ENCODE measurements at regions not wholly inside any gene's neighbourhood (a gene's known extent, or its start where the extent isn't known, plus 50 kb on each side); places are given as distances from the start of the nearest gene placed in this dataset.

DNA sequence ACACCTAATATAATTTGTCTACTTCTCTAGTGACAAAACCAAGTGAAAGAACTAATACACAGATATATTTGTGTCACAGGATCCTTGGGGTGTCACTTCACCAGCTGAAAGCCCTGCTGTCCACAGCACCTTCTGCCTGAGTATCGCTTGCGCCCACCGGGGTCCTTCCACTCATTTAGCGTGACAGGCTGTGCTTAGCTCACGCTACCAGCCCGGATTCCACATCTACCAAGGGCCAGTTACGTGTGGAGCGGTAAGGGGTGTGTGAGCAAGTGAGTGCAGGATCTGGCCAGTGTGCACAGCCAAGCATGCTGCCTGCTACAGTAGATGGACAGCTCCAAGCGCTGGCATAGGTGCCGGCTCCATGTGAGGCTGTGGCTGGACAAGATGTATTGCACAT is 810.9 kb downstream of the NSUN3 start:
- Histone ChIP-seq H3K9me3 (ENCODE audit: control insufficient read depth in 1 of 2, low read length in 2 of 2) (no peaks in the 10 kb centered on the region), H3K4me1 (ENCODE audit: control insufficient read depth in 1 of 2, insufficient read depth in 2 of 2, low read length in 2 of 2) (no peaks in the 10 kb centered on the region), H3K4me3 (ENCODE audit: low read depth in 1 of 2, low read length in 2 of 2) (no peak overlapping the region), H3K27me3 (ENCODE audit: low read depth, low read length) (no peaks in the 10 kb centered on the region), H3K27ac (ENCODE audit: low read length) (no peak overlapping the region), H3K36me3 (ENCODE audit: control insufficient read depth in 1 of 2, insufficient read depth in 2 of 2, low read length in 2 of 2) (no peaks in the 10 kb centered on the region)

DNA sequence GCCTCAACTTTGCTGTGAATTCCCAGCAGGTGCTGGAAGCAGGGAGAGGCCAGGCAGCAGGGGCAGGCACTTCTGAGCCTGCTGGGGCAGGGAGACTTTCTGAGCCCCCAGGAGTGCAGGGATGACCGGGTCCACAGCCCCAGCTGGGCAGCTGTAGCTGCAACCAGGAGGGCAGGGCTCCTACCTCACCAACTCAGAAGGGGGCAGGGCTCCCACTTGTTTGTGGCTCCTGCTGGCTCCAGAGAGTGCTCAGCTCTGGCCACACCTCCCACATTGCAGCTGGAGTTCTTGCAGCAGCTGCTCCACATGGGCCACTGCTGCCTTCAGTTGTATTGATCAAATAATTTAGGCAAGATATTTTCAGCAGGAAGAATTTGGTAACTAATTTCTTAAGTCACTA is 812.3 kb downstream of the NSUN3 start:
- H3K27me3 ChIP-seq (ENCODE audit: low read depth, low read length) = no peaks in the 10 kb centered on the region
- no peak overlapping the region for H3K27ac ChIP-seq (ENCODE audit: low read length)

DNA sequence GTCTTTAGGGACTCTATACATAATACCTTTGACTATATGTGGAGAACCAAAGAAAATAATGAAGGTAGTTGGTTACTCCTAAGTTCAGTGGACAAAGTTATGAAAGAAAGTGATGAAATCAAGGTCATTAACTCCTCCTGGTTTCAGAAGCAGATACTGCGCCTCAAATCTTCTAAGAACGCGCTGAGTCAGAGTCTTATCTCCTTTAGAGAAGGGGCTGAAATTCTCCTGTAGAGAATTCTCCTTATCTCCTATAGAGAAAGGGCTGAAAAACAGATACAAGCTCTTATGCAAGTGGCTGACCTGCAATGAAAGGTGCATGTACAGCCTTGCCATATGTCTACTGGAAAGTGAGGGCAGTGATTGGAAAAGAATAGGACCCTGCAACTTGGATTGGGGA is 824.2 kb downstream of the NSUN3 start:
- no peaks in the 10 kb centered on the region for H3K36me3 ChIP-seq (ENCODE audit: control insufficient read depth in 1 of 2, insufficient read depth in 2 of 2, low read length in 2 of 2)
- H3K4me3 ChIP-seq (ENCODE audit: low read depth in 1 of 2, low read length in 2 of 2) = no peak overlapping the region
- no peaks in the 10 kb centered on the region for H3K4me1 ChIP-seq (ENCODE audit: control insufficient read depth in 1 of 2, insufficient read depth in 2 of 2, low read length in 2 of 2)
- H3K27ac ChIP-seq (ENCODE audit: low read length) = no peak overlapping the region
- no peaks in the 10 kb centered on the region for H3K27me3 ChIP-seq (ENCODE audit: low read depth, low read length)
- H3K9me3 ChIP-seq (ENCODE audit: control insufficient read depth in 1 of 2, low read length in 2 of 2) = no peaks in the 10 kb centered on the region

More for the DNA sequence above, 812.3 kb downstream of the NSUN3 start:
- Histone ChIP-seq H3K36me3 (ENCODE audit: control insufficient read depth in 1 of 2, insufficient read depth in 2 of 2, low read length in 2 of 2) (no peaks in the 10 kb centered on the region), H3K4me1 (ENCODE audit: control insufficient read depth in 1 of 2, insufficient read depth in 2 of 2, low read length in 2 of 2) (no peaks in the 10 kb centered on the region), H3K9me3 (ENCODE audit: control insufficient read depth in 1 of 2, low read length in 2 of 2) (no peaks in the 10 kb centered on the region), H3K4me3 (ENCODE audit: low read depth in 1 of 2, low read length in 2 of 2) (no peak overlapping the region)

DNA sequence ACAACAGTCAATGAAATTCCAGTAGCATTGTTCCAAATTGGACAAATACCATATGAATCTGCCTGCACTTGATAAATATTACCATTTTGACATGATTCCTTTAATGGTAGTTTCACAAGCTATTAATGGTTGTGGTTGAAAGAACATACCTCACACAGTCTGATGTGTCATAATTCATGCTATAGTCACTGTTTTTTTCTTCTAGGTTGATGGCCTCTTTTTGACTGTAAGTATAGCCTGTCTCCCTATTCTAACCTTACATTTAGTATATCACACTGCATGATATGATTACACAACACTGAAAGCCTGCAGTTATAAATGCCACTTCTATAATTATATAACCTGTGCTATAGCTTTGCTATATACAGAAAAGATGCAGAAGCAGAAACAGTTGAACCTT is 834.1 kb downstream of the NSUN3 start:
- Histone ChIP-seq H3K4me3 (ENCODE audit: low read depth in 1 of 2, low read length in 2 of 2) (no peak overlapping the region), H3K27me3 (ENCODE audit: low read depth, low read length) (no peaks in the 10 kb centered on the region), H3K4me1 (ENCODE audit: control insufficient read depth in 1 of 2, insufficient read depth in 2 of 2, low read length in 2 of 2) (no peaks in the 10 kb centered on the region), H3K27ac (ENCODE audit: low read length) (no peak overlapping the region), H3K9me3 (ENCODE audit: control insufficient read depth in 1 of 2, low read length in 2 of 2) (no peaks in the 10 kb centered on the region), H3K36me3 (ENCODE audit: control insufficient read depth in 1 of 2, insufficient read depth in 2 of 2, low read length in 2 of 2) (no peaks in the 10 kb centered on the region)

DNA sequence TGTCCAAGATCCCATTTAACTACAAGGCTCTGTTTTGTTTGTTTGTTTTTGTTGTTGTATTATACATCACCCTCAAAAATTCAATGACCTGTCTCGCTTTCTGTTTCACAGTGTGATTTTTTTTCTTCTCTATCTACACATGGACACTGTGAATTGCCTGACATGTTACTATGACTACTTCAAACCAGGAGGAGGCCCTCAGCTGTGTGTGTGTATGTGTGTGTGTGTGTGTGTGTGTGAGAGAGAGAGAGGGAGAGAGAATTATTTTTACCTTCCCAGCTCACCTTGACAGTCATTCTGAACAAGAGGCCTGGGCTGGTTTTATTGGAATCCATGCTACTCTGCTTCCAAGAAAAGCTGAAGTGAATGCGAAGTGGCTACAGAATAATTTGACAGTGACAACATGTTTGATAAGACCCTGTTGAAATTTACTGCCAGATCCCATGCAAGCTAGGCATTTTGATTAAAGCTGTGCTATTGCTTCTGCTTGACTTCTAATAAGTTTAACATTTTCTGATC is 841.4 kb downstream of the NSUN3 start:
- Histone ChIP-seq H3K9me3 (ENCODE audit: control insufficient read depth in 1 of 2, low read length in 2 of 2) (no peaks in the 10 kb centered on the region), H3K4me1 (ENCODE audit: control insufficient read depth in 1 of 2, insufficient read depth in 2 of 2, low read length in 2 of 2) (no peaks in the 10 kb centered on the region), H3K36me3 (ENCODE audit: control insufficient read depth in 1 of 2, insufficient read depth in 2 of 2, low read length in 2 of 2) (no peaks in the 10 kb centered on the region), H3K27ac (ENCODE audit: low read length) (no peak overlapping the region), H3K4me3 (ENCODE audit: low read depth in 1 of 2, low read length in 2 of 2) (no peak overlapping the region), H3K27me3 (ENCODE audit: low read depth, low read length) (no peaks in the 10 kb centered on the region)

DNA sequence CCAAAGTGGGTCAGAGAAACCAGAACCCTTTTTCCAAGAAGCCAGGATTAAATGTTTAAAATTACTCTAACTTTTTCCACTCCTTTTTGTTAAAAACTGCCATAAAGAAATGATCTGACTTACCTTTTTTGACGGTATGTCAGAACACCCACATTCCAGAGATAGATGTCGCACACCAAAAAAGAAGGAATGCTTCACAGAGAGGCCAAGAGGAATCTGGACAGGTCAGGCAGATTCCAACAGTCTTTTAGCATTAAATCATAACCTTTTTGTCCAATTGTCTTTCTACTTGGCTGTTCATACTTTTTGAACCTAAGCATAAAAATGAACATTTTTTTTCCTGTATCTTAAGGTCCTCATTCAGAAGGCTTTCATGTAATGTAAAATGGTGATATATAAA is 846.9 kb downstream of the NSUN3 start:
- Histone ChIP-seq H3K4me1 (ENCODE audit: control insufficient read depth in 1 of 2, insufficient read depth in 2 of 2, low read length in 2 of 2) (no peaks in the 10 kb centered on the region), H3K4me3 (ENCODE audit: low read depth in 1 of 2, low read length in 2 of 2) (no peak overlapping the region), H3K27me3 (ENCODE audit: low read depth, low read length) (no peaks in the 10 kb centered on the region), H3K9me3 (ENCODE audit: control insufficient read depth in 1 of 2, low read length in 2 of 2) (no peaks in the 10 kb centered on the region), H3K36me3 (ENCODE audit: control insufficient read depth in 1 of 2, insufficient read depth in 2 of 2, low read length in 2 of 2) (no peaks in the 10 kb centered on the region), H3K27ac (ENCODE audit: low read length) (no peak overlapping the region)

DNA sequence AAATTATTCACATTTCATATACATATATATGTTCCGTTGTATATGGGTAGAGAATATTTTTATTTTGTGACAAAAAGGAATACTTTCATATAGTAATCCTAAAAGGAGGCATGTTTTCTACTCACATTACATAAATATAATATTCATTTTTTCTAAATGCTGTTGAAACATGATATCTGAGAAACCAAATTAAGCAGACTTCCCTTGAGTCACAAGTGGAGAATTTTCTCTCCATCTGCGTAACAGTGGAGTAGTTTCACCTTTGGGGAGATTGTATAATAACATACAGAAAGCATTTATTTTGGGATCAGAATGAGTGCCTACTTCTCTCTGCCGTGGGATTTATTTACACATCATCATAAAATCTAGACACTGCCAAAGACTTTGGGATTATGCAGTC is 849.8 kb downstream of the NSUN3 start:
- no peak overlapping the region for H3K27ac ChIP-seq (ENCODE audit: low read length)
- H3K36me3 ChIP-seq (ENCODE audit: control insufficient read depth in 1 of 2, insufficient read depth in 2 of 2, low read length in 2 of 2) = no peaks in the 10 kb centered on the region
- H3K4me3 ChIP-seq (ENCODE audit: low read depth in 1 of 2, low read length in 2 of 2) = no peak overlapping the region
- no peaks in the 10 kb centered on the region for H3K27me3 ChIP-seq (ENCODE audit: low read depth, low read length)
- H3K9me3 ChIP-seq (ENCODE audit: control insufficient read depth in 1 of 2, low read length in 2 of 2) = no peaks in the 10 kb centered on the region
- H3K4me1 ChIP-seq (ENCODE audit: control insufficient read depth in 1 of 2, insufficient read depth in 2 of 2, low read length in 2 of 2) = no peaks in the 10 kb centered on the region

DNA sequence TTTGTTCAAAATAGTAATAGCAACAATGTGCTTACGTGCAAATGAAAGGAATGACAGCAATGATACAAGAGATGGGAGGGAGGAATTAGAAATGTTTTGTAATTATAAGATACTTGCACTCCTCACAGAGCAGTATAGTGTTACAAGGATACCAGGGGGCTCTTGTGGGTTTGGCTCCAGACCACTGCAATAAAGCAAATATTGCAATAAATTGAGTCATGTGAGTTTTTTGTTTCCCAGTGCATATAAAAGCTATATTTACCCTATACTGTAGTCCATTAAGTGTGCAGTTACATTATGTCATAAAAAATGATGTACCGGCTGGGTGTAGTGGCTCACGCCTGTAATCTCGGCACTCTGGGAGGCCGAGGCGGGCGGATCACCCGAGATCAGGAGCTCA is 864.3 kb downstream of the NSUN3 start:
- H3K9me3 ChIP-seq (ENCODE audit: control insufficient read depth in 1 of 2, low read length in 2 of 2) = no peaks in the 10 kb centered on the region
- no peaks in the 10 kb centered on the region for H3K36me3 ChIP-seq (ENCODE audit: control insufficient read depth in 1 of 2, insufficient read depth in 2 of 2, low read length in 2 of 2)
- no peak overlapping the region for H3K4me3 ChIP-seq (ENCODE audit: low read depth in 1 of 2, low read length in 2 of 2)
- H3K27me3 ChIP-seq (ENCODE audit: low read depth, low read length) = no peaks in the 10 kb centered on the region
- no peak overlapping the region for H3K27ac ChIP-seq (ENCODE audit: low read length)
- no peaks in the 10 kb centered on the region for H3K4me1 ChIP-seq (ENCODE audit: control insufficient read depth in 1 of 2, insufficient read depth in 2 of 2, low read length in 2 of 2)

DNA sequence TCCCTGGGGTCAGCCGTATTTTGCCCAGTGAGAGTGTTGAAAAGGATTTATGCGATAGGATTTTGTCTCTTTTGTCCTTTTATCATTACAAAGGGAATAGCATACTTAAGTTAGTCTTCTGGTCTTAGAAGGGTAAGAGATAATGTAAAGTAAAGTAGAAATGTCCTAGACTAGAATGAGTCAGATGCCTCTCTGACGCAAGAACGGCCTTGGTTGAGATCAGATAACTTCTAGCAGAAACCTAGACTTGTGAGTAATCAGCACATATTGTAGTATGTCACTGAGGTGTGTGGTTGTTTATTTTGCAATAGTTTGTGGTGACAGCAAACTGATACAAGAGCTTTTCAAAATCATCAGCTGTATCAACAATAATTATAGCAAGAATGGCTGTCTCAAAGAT is 866.1 kb downstream of the NSUN3 start:
- Histone ChIP-seq H3K9me3 (ENCODE audit: control insufficient read depth in 1 of 2, low read length in 2 of 2) (no peaks in the 10 kb centered on the region), H3K27ac (ENCODE audit: low read length) (no peak overlapping the region), H3K4me1 (ENCODE audit: control insufficient read depth in 1 of 2, insufficient read depth in 2 of 2, low read length in 2 of 2) (no peaks in the 10 kb centered on the region), H3K27me3 (ENCODE audit: low read depth, low read length) (no peaks in the 10 kb centered on the region), H3K36me3 (ENCODE audit: control insufficient read depth in 1 of 2, insufficient read depth in 2 of 2, low read length in 2 of 2) (no peaks in the 10 kb centered on the region), H3K4me3 (ENCODE audit: low read depth in 1 of 2, low read length in 2 of 2) (no peak overlapping the region)

DNA sequence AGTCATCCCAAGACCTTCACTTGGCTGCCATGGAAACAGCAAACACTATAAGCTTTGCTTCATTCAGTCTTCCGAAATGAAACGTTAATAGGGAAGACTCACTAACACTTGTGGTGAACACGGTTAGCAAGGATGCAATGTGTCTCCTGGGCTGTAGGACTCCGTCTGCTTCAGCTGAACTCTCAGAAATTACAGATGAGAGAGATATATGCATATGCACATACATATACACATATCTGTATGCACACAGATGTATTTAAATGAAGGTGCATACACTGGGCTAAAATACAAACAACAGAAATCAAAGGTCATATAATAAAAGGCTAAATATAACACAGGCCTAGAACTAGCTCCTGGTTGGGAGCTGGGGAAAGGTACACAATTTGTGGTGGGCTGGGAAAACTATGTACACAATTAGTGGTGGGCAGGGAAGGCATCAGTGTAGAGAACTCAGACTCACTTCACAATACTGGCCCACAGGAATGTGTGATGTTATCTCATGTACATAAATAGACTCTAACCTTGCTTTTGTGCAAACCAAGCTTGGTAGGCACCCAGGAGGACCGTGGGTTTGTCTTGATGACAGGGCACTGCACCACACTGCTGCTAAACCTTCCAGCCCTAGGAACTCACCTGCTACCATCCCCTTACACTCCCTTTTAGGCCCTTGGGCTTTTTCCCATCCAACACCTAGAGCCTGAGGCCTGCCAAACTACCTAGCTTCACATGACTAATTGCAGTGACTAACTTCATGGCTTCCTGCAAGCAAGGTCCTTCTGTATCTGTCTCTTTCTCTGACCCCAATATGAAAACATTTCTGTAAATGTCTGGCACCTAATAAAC is 873.1 kb downstream of the NSUN3 start:
- Histone ChIP-seq H3K4me3 (ENCODE audit: low read depth in 1 of 2, low read length in 2 of 2) (no peak overlapping the region), H3K4me1 (ENCODE audit: control insufficient read depth in 1 of 2, insufficient read depth in 2 of 2, low read length in 2 of 2) (no peaks in the 10 kb centered on the region), H3K27me3 (ENCODE audit: low read depth, low read length) (no peaks in the 10 kb centered on the region), H3K27ac (ENCODE audit: low read length) (no peak overlapping the region), H3K9me3 (ENCODE audit: control insufficient read depth in 1 of 2, low read length in 2 of 2) (no peaks in the 10 kb centered on the region), H3K36me3 (ENCODE audit: control insufficient read depth in 1 of 2, insufficient read depth in 2 of 2, low read length in 2 of 2) (no peaks in the 10 kb centered on the region)

DNA sequence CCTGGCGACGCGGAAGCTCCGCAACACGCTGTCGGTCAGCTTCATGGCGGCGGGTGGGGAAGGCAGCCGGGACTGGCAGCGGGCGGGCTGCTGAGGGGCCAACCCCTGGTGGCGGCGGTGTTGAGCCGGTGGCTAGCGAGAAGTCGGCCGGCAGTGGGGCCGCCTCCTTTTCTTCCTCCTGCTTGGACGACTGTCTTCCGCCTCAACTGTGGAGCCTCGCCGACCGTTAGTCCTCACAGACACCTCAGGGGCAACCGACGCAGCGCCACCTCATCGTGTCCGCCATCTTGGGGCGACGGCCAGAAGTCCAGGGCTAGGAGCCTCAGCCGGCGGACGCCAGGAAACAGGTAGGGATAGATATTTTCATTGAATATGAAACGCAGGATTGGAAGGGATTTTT is 875.1 kb downstream of the NSUN3 start:
- Histone ChIP-seq H3K36me3 (ENCODE audit: control insufficient read depth in 1 of 2, insufficient read depth in 2 of 2, low read length in 2 of 2) (no peaks in the 10 kb centered on the region), H3K27ac (ENCODE audit: low read length) (no peak overlapping the region), H3K4me1 (ENCODE audit: control insufficient read depth in 1 of 2, insufficient read depth in 2 of 2, low read length in 2 of 2) (no peaks in the 10 kb centered on the region), H3K4me3 (ENCODE audit: low read depth in 1 of 2, low read length in 2 of 2) (no peak overlapping the region), H3K9me3 (ENCODE audit: control insufficient read depth in 1 of 2, low read length in 2 of 2) (no peaks in the 10 kb centered on the region), H3K27me3 (ENCODE audit: low read depth, low read length) (no peaks in the 10 kb centered on the region)

DNA sequence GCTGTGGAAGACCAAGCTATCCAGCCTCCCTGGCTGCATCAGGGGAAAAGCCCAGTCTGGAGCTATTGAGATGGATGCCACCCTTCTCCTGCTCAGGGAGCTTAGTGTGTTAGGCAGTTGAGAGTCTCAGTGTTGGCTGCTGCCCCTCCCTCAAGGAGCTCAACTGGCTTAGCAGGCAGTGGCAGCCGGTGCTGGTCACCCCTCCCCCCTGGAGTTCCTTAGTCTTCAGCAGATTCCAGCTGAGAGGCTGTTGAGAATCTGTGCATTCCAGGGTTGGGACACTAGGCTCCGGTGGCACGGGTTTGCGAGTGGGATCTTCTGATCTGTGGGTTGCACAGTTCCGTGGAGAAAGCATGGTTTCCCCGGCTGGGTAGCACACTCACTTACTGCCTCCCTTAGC is 883.8 kb downstream of the NSUN3 start:
- no peaks in the 10 kb centered on the region for H3K27me3 ChIP-seq (ENCODE audit: low read depth, low read length)
- no peaks in the 10 kb centered on the region for H3K36me3 ChIP-seq (ENCODE audit: control insufficient read depth in 1 of 2, insufficient read depth in 2 of 2, low read length in 2 of 2)
- no peak overlapping the region for H3K4me3 ChIP-seq (ENCODE audit: low read depth in 1 of 2, low read length in 2 of 2)
- H3K27ac ChIP-seq (ENCODE audit: low read length) = no peak overlapping the region
- no peaks in the 10 kb centered on the region for H3K4me1 ChIP-seq (ENCODE audit: control insufficient read depth in 1 of 2, insufficient read depth in 2 of 2, low read length in 2 of 2)
- no peaks in the 10 kb centered on the region for H3K9me3 ChIP-seq (ENCODE audit: control insufficient read depth in 1 of 2, low read length in 2 of 2)
